ENCODE measurements at regions not wholly inside any gene's neighbourhood (a gene's known extent, or its start where the extent isn't known, plus 50 kb on each side); places are given as distances from the start of the nearest gene placed in this dataset.
A peak's percentile ranks its signal among the peaks of the same experiment; 100 is the strongest.
"Not testable (repeated sequence)": the region's sequence is repeated elsewhere in the genome, so short reads cannot be mapped to it uniquely, and the experiment has no call there.

GRCh38 chr18:44579745-44580144 is 100.9 kb upstream of the SETBP1 start:
- H3K9me3 ChIP-seq: no peaks in the 10 kb centered on the region
- peak overlapping the region; percentile 6 to 62 for H3K27ac ChIP-seq
- no peak for TF ChIP-seq CTCF (IDR thresholded peaks at IDR 0.05)
- H3K27me3 ChIP-seq (replicated peaks; ENCODE audit: insufficient read depth): no peaks in the 10 kb centered on the region
- H3K36me3 ChIP-seq: no peaks in the 10 kb centered on the region
- no peak for DNase-seq (ENCODE audit: low spot score)
- ATAC-seq (ENCODE audit: insufficient number of reproducible peaks, low FRiP score, low read depth): peak; percentile 89
- H3K4me1 ChIP-seq (ENCODE audit: control insufficient read depth in 1 of 2, low read depth in 2 of 2): peaks cover 3 to 29% of the 10 kb centered on the region in 2 donors
- peak overlapping the region; percentile 46 for H3K4me3 ChIP-seq

GRCh38 chr18:44580159-44580558 is 100.5 kb upstream of the SETBP1 start:
- Histone ChIP-seq H3K9me3 (no peaks in the 10 kb centered on the region), H3K36me3 (no peaks in the 10 kb centered on the region), H3K4me1 (ENCODE audit: control insufficient read depth in 1 of 2, low read depth in 2 of 2) (peaks cover 3 to 29% of the 10 kb centered on the region in 2 donors), H3K4me3 (peak overlapping the region; percentile 46), H3K27me3 (replicated peaks; ENCODE audit: insufficient read depth) (no peaks in the 10 kb centered on the region), H3K27ac (peak overlapping the region; percentile 31 to 62)
- no peak for TF ChIP-seq CTCF (IDR thresholded peaks at IDR 0.05)
- ATAC-seq (ENCODE audit: insufficient number of reproducible peaks, low FRiP score, low read depth) (peak; percentile 70), DNase-seq (ENCODE audit: low spot score) (no peak)

- not testable (repeated sequence) for H3K27ac ChIP-seq
These were observed 99.9 kb upstream of the SETBP1 start for GRCh38 chr18:44580782-44581181.

GRCh38 chr18:44582456-44582855 is 98.2 kb upstream of the SETBP1 start:
- TF ChIP-seq CTCF (IDR thresholded peaks at IDR 0.05): no peak
- DNase-seq (ENCODE audit: low spot score): no peak
- Histone ChIP-seq H3K36me3 (no peaks in the 10 kb centered on the region), H3K9me3 (no peaks in the 10 kb centered on the region), H3K27me3 (replicated peaks; ENCODE audit: insufficient read depth) (no peaks in the 10 kb centered on the region), H3K4me1 (ENCODE audit: control insufficient read depth in 1 of 2, low read depth in 2 of 2) (peaks cover 3 to 29% of the 10 kb centered on the region in 2 donors), H3K4me3 (no peak overlapping the region), H3K27ac (peak overlapping the region in 1 of 2 donors; percentile 36)
- no peak for ATAC-seq (ENCODE audit: insufficient number of reproducible peaks, low FRiP score, low read depth)

More at GRCh38 chr18:44580782-44581181, 99.9 kb upstream of the SETBP1 start:
- H3K4me3 ChIP-seq; ATAC-seq (ENCODE audit: insufficient number of reproducible peaks, low FRiP score, low read depth); H3K9me3 ChIP-seq; H3K36me3 ChIP-seq; H3K27me3 ChIP-seq (replicated peaks; ENCODE audit: insufficient read depth); DNase-seq (ENCODE audit: low spot score): not testable (repeated sequence)
- peaks cover 3 to 29% of the 10 kb centered on the region in 2 donors for H3K4me1 ChIP-seq (ENCODE audit: control insufficient read depth in 1 of 2, low read depth in 2 of 2)

GRCh38 chr18:44584900-44585299 is 95.8 kb upstream of the SETBP1 start:
- no peak for ATAC-seq (ENCODE audit: insufficient number of reproducible peaks, low FRiP score, low read depth)
- H3K27me3 ChIP-seq (replicated peaks; ENCODE audit: insufficient read depth): no peaks in the 10 kb centered on the region

More at GRCh38 chr18:44584900-44585299, 95.8 kb upstream of the SETBP1 start:
- no peak overlapping the region for H3K4me3 ChIP-seq
- H3K4me1 ChIP-seq (ENCODE audit: control insufficient read depth in 1 of 2, low read depth in 2 of 2): peaks cover 15 to 34% of the 10 kb centered on the region in 2 donors
- no peaks in the 10 kb centered on the region for H3K9me3 ChIP-seq
- H3K36me3 ChIP-seq: no peaks in the 10 kb centered on the region
- DNase-seq (ENCODE audit: low spot score): no peak
- H3K27ac ChIP-seq: no peak overlapping the region
- TF ChIP-seq CTCF (IDR thresholded peaks at IDR 0.05): no peak

Measured in thoracic aorta (tissue), 2 donors.